Epithelial cell of proximal tubule (primary cell): ENCODE measurements at regions not wholly inside any gene's neighbourhood (a gene's known extent, or its start where the extent isn't known, plus 50 kb on each side); places are given as distances from the start of the nearest gene placed in this dataset.

Experiments used
- DNase-seq: peaks from one replicate; pipeline ENCODE4 v3.0.0-alpha.2; 2011; ENCODE audit warnings: low read depth
- H3K4me3 ChIP-seq: 2 replicates; pipeline ENCODE4 v1.5.1; 2011; ENCODE audit warnings: low read depth, mild to moderate bottlenecking, low read length
- TF ChIP-seq, protein P1 (sequence below): conservative IDR thresholded peaks from 2 replicates; pipeline ENCODE4 v1.5.1; 2012; ENCODE audit warnings: low read depth, mild to moderate bottlenecking, low read length

DNA sequence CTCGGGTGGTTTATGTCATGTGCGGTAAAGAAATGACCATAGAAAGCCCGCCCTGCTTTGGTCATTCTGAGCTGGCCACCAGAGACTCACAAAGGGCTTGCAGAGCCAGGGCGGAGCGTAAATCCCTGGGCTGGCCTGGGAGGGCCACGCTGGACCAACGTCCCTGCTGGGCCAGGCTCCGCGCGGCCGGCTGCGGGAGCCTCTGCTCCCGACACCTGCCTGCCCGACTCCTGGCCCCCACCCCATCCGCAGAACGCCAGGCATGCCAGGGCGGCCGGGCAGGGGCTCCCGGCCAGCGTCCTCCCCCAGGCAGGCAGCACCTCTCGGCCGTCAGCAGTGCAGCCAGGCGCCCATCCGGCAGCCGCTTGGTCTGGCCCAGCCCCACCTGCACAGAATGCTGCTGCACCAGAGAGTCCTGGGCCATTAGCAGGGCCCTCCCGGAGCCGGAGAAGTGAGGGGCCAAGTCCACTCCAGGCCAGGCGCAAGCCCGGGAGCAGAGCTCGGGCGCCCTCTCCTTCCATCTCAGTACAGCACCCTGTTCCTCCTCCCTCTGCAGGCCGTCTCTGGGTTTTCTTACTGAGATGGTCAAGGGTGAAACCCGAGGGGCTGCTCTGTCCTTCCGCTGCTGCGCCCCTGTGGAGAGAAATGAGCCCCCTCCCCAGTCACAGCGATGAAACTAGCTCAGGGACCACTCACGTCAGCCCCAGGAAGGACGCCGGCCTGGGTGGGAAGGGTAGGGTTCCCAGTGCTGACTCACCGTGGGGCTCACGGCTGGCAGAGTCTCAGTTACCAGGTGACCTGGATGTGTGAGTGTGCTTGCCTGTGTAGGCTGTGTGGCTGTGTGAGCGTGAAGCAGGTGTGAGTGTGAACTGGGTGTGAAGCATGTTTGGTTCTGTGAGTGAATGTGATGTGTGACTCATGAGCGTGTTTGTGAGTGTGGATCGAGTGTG lies 83.3 kb downstream of the PTGR3 start:
- H3K4me3 ChIP-seq = peak overlapping the region; percentile 24
- DNase-seq = no peak
- TF ChIP-seq, protein P1, sequence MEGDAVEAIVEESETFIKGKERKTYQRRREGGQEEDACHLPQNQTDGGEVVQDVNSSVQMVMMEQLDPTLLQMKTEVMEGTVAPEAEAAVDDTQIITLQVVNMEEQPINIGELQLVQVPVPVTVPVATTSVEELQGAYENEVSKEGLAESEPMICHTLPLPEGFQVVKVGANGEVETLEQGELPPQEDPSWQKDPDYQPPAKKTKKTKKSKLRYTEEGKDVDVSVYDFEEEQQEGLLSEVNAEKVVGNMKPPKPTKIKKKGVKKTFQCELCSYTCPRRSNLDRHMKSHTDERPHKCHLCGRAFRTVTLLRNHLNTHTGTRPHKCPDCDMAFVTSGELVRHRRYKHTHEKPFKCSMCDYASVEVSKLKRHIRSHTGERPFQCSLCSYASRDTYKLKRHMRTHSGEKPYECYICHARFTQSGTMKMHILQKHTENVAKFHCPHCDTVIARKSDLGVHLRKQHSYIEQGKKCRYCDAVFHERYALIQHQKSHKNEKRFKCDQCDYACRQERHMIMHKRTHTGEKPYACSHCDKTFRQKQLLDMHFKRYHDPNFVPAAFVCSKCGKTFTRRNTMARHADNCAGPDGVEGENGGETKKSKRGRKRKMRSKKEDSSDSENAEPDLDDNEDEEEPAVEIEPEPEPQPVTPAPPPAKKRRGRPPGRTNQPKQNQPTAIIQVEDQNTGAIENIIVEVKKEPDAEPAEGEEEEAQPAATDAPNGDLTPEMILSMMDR = no peak

DNA sequence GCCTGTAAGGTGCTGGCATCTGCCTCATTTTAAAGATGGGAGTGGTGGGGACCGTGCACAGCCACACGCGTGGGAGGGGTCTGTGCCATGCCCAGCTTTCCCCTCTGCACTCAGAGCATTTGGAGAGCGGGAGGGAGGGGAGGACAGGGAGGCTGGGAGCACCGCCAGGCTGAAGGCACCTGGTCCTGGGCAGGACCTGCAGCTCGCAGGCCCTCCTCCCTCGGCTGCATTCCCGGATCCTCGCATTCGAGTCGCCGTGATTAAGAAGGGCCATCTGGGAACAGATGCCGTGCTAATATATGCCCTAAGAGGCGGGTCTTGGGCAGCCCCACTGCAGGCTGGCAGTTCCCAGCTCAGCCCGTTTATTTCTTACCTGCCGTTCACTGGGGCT lies 84.0 kb downstream of the PTGR3 start:
- TF ChIP-seq, protein P1 = no peak
- H3K4me3 ChIP-seq = no peak overlapping the region
- no peak for DNase-seq

DNA sequence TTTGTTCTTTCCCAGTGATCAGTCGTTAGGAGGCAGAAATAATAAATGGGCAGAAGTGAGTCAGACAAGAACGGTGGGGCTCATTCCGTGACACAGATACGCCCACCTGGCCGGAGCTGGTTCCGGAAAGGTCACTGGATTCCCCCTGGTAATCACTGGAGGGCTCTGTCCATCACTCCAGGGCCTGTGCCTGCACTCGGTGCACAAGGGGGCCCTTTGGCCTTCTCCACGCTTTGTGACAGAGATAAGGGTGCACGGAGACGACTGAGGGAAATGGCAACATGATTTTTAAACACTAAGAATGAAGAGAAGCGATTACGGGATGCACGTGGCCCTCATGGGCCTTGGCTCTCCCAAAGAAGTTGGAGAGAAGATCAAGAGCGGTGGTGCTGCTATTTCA lies 84.4 kb downstream of the PTGR3 start:
- H3K4me3 ChIP-seq = no peak overlapping the region
- no peak for DNase-seq
- TF ChIP-seq, protein P1 = no peak

DNA sequence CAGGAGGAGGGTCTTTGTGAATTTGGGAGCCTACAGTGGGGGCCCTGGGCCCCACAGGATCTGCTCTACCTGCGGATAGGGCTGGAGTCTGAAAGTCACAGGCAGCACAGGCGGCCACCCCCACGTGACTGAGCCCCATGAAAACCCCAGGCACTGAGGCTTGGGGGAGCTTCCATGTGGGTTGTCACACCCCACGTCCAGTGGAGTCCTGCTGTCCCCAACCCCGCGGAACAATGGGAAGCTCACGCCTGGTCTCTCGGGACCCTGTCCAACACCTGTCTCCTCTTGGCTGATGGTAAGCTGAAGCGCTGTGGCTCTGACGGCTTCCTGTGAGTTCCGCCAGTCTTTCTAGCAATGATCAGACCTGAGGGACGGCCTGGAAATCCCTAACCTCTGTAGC lies 85.8 kb downstream of the PTGR3 start:
- no peak overlapping the region for H3K4me3 ChIP-seq
- DNase-seq = no peak
- TF ChIP-seq, protein P1 = no peak

DNA sequence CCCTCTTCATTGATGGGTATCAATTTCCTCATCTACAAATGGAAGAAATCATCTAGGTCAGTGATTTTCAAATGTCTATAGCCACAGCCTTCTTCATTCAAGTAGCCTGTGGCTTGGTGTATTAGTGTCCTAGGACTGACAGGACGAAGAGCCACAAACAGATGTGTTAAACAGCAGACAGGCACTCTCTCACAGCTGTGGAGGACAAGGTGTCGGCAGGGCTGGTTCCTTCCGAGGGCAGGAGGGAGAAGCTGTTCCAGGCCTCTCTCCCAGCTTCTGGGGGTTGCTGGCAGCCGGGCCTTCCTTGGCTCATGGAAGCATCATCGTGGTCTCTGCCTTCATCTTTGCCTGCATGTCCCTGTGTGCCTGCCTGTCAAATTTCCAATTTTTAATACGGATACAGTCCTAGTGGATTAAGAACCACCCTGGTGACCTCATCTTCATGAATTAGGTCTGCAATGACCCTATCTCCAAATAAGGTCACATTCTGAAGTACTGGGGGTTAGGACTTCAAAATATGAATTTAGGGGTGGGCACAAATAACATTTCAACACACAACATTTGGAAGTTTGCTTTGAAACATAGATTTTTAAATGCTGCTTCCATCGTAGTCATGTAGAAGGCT lies 86.5 kb downstream of the PTGR3 start:
- H3K4me3 ChIP-seq = no peak overlapping the region
- TF ChIP-seq, protein P1 = no peak
- no peak for DNase-seq

DNA sequence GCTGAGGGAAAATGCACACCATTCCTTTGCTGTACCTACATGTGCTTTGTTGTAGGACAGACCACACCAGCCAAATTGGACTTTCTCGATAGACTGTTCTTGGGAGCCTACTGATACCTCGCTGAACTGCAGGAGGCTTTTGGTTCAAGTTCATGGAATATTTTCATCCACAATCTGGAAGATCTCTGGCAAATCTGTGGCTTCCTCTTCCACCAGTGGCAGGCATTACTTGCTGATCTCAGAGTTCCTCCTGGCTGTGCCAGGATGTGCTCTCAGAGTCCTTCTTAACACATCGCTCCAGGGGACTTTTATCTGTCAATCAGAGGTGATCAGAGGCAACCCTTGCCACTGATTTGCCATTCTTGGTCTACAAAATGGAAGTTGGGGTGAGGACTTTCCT lies 87.7 kb downstream of the PTGR3 start:
- DNase-seq = no peak
- TF ChIP-seq, protein P1 = no peak
- no peak overlapping the region for H3K4me3 ChIP-seq
